ENCODE measurements at regions not wholly inside any gene's neighbourhood (a gene's known extent, or its start where the extent isn't known, plus 50 kb on each side); places are given as distances from the start of the nearest gene placed in this dataset.

DNA sequence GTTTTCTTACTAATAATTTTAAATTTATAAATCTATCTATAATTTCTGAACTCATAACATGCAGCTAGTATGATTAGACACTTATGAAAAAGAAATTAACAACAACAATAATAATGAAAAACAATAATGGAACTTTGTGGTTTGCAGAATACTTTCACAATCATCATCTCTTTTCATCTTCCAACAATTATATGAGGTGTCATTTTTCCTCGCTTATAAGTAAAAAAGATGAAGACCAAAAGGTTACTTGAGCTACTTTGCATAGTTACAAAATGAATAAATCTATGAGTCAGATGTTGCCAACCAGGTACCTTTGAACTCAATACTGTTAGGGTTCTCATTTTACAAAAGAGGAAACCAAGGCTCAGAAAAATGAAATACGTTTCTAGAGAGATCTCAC, 98.5 kb upstream of the ELOVL6 start:
- ATAC-seq (replicated peaks; ENCODE audit: extremely low read depth, poor library complexity, severe bottlenecking) (no peak), DNase-seq (ENCODE audit: low spot score in 2 of 2) (no peak)
- no peak overlapping the region for H3K4me3 Mint-ChIP-seq
- no peak overlapping the region for H3K27ac Mint-ChIP-seq (ENCODE audit: low read depth)
- peaks cover 23% of the 10 kb centered on the region for H3K27me3 Mint-ChIP-seq
- no peaks in the 10 kb centered on the region for H3K4me1 Mint-ChIP-seq
- H3K9me3 Mint-ChIP-seq = no peaks in the 10 kb centered on the region
- H3K36me3 Mint-ChIP-seq (ENCODE audit: insufficient read depth) = no peaks in the 10 kb centered on the region

DNA sequence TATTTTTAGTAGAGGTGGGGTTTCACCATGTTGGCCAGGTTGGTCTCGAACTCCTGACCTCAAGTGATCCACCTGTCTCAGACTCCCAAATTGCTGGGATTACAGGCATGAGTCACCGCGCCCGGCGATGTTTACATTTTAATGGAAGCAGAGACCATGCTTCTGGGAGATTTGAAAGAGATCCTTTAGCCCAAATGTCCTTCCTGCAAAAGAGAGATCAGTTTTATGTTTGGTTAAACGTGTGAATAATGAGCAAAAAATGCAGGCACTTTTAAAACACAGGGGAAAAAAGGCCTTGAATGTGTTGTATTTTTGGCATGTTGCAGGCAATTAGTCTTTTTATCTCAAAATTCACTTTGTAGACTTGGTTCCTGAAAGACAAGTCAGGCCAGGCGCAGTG, 95.8 kb upstream of the ELOVL6 start:
- Mint-ChIP-seq H3K4me1 (no peaks in the 10 kb centered on the region), H3K36me3 (ENCODE audit: insufficient read depth) (no peaks in the 10 kb centered on the region), H3K27ac (ENCODE audit: low read depth) (no peak overlapping the region), H3K4me3 (no peak overlapping the region), H3K27me3 (peaks cover 23% of the 10 kb centered on the region), H3K9me3 (no peaks in the 10 kb centered on the region)
- no peak for DNase-seq (ENCODE audit: low spot score in 2 of 2)
- ATAC-seq (replicated peaks; ENCODE audit: extremely low read depth, poor library complexity, severe bottlenecking) = no peak

DNA sequence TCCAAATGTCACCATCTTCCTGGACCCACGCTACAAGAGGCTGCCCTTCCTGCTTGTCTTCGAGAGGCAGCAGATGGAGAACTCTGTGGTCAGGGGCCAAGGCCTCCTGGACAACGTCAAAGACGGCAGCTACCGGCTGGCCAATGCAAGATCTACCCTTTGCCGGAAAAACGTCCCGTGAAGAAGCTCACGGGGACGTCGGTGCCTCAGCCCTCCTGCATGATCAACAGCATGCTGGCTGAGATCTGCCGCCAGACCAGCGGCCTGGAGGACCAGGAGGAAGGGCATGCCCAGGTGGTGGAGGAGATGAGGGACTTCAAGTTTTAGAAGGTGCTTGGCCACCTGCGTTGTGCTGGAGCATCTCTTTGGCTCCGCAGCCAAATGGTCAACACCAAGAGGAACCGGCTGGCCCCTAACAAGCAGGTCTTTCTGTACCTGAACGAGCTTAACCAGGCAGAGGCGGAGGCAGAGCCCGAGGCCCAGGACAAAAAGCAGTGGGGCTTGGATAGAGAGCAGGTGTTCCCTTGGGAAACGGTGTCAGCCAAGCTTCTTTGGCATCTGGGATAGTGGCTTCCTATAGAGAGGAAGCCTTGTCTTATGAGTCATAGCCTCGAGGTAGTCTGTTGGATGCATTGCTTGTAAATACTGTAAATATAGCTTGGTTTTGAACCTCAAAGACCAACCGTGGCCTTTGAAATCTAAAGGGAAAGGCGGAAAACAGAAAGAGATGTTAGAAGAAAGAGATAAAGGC, 94.8 kb upstream of the ELOVL6 start:
- H3K4me1 Mint-ChIP-seq = no peaks in the 10 kb centered on the region
- H3K9me3 Mint-ChIP-seq = no peaks in the 10 kb centered on the region
- ATAC-seq (replicated peaks; ENCODE audit: extremely low read depth, poor library complexity, severe bottlenecking) = no peak
- no peaks in the 10 kb centered on the region for H3K36me3 Mint-ChIP-seq (ENCODE audit: insufficient read depth)
- no peak for DNase-seq (ENCODE audit: low spot score in 2 of 2)
- no peak overlapping the region for H3K27ac Mint-ChIP-seq (ENCODE audit: low read depth)
- no peak overlapping the region for H3K4me3 Mint-ChIP-seq
- H3K27me3 Mint-ChIP-seq = peaks cover 23% of the 10 kb centered on the region

DNA sequence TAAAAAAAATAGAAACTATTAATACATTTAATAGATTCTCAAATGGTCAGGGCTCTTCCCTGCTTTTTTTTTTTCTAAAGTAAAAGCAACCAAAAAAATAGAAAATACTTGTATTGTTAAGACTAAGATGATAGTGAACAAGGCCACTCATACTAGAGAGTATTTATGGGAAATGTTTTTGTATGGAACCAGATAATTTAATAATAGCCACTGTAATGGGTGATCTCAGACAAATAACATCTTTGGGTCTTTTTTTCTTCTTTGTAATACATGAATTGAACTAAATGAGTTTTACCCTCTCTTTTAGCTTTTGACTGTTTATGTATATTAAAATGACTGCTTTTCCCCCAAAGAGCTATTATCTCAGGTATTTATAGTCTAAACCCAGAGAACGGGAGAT, 92.1 kb upstream of the ELOVL6 start:
- no peak for DNase-seq (ENCODE audit: low spot score in 2 of 2)
- peaks cover 14% of the 10 kb centered on the region for H3K27me3 Mint-ChIP-seq

DNA sequence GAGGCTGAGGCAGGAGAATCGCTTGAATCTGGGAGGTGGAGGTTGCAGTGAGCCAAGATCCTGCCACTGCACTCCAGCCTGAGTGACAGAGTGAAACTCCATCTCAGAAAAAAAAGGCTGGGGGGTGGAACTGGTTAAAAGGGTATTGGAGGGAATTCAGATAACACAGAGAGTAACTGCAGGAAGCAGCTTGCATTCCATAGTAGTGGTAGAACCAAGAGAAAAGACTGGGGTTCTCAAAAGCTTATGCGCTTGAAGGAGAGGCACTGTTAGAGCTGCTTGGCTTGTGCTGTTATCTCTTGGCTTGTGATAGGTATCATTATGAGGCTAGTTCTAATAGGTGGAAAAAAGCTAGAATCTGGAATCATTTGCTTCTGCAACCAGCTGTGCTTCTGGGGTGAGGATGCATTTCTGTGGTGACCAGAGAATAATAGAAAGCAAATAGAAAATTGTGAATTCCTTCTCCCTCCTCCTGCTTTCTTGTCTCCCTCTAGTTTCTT, 91.2 kb upstream of the ELOVL6 start:
- H3K4me1 Mint-ChIP-seq = no peaks in the 10 kb centered on the region
- DNase-seq (ENCODE audit: low spot score in 2 of 2) (no peak), ATAC-seq (replicated peaks; ENCODE audit: extremely low read depth, poor library complexity, severe bottlenecking) (no peak)
- no peak overlapping the region for H3K27ac Mint-ChIP-seq (ENCODE audit: low read depth)
- H3K9me3 Mint-ChIP-seq = no peaks in the 10 kb centered on the region
- peaks cover 14% of the 10 kb centered on the region for H3K27me3 Mint-ChIP-seq
- H3K36me3 Mint-ChIP-seq (ENCODE audit: insufficient read depth) = no peaks in the 10 kb centered on the region
- H3K4me3 Mint-ChIP-seq = no peak overlapping the region

More for the DNA sequence above, 92.1 kb upstream of the ELOVL6 start:
- Mint-ChIP-seq H3K36me3 (ENCODE audit: insufficient read depth) (no peaks in the 10 kb centered on the region), H3K4me3 (no peak overlapping the region), H3K9me3 (no peaks in the 10 kb centered on the region), H3K4me1 (no peaks in the 10 kb centered on the region), H3K27ac (ENCODE audit: low read depth) (no peak overlapping the region)
- no peak for ATAC-seq (replicated peaks; ENCODE audit: extremely low read depth, poor library complexity, severe bottlenecking)

DNA sequence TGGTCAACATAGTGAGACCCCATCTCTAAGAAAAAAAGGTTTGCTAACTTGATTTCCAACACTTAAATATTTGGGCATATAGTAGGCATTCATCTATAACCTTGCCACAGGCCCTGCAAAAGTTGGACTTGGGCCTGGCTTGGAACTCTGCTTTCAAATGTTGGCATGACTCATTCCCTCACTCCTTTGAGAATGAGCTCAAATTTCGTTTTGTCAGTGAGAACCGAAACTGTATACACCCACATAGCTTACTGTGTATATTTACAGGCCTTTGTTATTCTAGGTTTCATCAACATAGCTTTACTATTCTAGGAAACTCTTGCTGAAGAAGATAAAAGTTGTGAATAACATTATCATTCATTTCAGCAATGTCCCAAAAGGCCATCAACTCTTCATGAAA, 88.7 kb upstream of the ELOVL6 start:
- H3K4me3 Mint-ChIP-seq = no peak overlapping the region
- H3K36me3 Mint-ChIP-seq (ENCODE audit: insufficient read depth) = peaks cover 2% of the 10 kb centered on the region
- peaks cover 9% of the 10 kb centered on the region for H3K27me3 Mint-ChIP-seq
- H3K4me1 Mint-ChIP-seq = no peaks in the 10 kb centered on the region
- no peaks in the 10 kb centered on the region for H3K9me3 Mint-ChIP-seq
- no peak overlapping the region for H3K27ac Mint-ChIP-seq (ENCODE audit: low read depth)
- ATAC-seq (replicated peaks; ENCODE audit: extremely low read depth, poor library complexity, severe bottlenecking) = no peak
- DNase-seq (ENCODE audit: low spot score in 2 of 2) = no peak

DNA sequence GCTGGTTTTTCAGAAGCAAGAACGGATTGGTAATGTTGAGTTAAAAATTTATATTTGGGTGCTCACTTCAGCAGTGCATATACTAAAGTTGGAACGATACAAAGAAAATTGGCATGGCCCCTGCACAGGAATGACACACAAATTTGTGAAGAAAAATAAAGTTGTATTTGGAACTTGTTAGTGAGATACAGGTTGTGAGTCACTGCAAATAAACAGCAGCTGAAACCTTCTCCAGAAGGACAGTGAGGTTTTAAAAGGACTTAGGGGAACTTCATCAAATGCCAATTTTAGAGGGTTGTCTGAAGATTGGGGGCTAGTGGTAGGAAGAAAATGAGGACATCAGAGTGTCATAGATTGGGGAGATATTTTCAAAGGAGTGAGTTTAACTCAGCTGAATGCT, 79.7 kb upstream of the ELOVL6 start:
- Mint-ChIP-seq H3K36me3 (ENCODE audit: insufficient read depth) (no peaks in the 10 kb centered on the region), H3K4me3 (no peak overlapping the region), H3K4me1 (no peaks in the 10 kb centered on the region), H3K9me3 (no peaks in the 10 kb centered on the region), H3K27me3 (peaks cover 9% of the 10 kb centered on the region), H3K27ac (ENCODE audit: low read depth) (no peak overlapping the region)
- ATAC-seq (replicated peaks; ENCODE audit: extremely low read depth, poor library complexity, severe bottlenecking) = no peak
- DNase-seq (ENCODE audit: low spot score in 2 of 2) = no peak

DNA sequence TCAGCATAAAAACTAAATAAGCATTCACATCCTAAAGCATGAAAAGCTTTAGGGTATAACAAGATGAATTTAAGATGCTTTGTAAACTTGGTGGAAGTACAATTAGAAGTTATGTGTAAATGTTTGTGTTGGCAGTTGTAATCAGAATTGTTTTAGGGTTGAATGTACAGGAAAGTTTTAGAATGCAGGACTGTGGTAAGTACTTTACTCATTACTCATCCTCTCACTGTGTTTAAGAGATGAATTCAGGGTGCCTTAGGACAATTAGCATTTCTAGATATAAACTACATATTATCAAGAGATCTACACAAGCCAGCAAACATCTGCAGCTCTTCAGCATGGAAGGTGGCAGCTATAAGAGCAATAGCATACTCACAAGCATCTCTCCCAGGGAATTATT, 77.5 kb upstream of the ELOVL6 start:
- H3K27ac Mint-ChIP-seq (ENCODE audit: low read depth) = no peak overlapping the region
- no peak overlapping the region for H3K4me3 Mint-ChIP-seq
- H3K36me3 Mint-ChIP-seq (ENCODE audit: insufficient read depth) = no peaks in the 10 kb centered on the region
- no peak for DNase-seq (ENCODE audit: low spot score in 2 of 2)
- no peaks in the 10 kb centered on the region for H3K4me1 Mint-ChIP-seq
- no peak for ATAC-seq (replicated peaks; ENCODE audit: extremely low read depth, poor library complexity, severe bottlenecking)
- no peaks in the 10 kb centered on the region for H3K9me3 Mint-ChIP-seq
- H3K27me3 Mint-ChIP-seq = peaks cover 9% of the 10 kb centered on the region

DNA sequence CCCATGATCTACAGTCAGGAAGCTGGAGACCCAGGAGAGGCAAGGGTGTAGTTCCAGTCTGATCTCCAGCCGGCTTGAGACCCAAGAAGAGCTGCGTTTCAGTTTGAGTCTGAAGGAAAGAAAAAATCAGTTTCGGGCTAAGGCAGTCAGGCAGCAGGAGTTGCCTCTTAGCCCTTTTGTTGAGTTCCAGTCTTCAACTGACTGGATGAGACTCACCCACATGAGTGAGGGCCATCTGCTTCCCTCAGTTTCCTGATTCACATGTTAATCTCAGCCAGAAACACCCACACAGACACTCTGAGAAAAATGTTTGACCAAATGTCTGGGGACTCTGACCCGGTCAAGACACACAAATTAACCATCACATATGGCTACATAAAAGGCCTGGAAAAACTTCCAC, 73.6 kb upstream of the ELOVL6 start:
- ATAC-seq (replicated peaks; ENCODE audit: extremely low read depth, poor library complexity, severe bottlenecking) (no peak), DNase-seq (ENCODE audit: low spot score in 2 of 2) (no peak)
- Mint-ChIP-seq H3K4me1 (no peaks in the 10 kb centered on the region), H3K27ac (ENCODE audit: low read depth) (no peak overlapping the region), H3K36me3 (ENCODE audit: insufficient read depth) (peaks cover 1% of the 10 kb centered on the region), H3K4me3 (no peak overlapping the region), H3K27me3 (peaks cover 9% of the 10 kb centered on the region), H3K9me3 (no peaks in the 10 kb centered on the region)

DNA sequence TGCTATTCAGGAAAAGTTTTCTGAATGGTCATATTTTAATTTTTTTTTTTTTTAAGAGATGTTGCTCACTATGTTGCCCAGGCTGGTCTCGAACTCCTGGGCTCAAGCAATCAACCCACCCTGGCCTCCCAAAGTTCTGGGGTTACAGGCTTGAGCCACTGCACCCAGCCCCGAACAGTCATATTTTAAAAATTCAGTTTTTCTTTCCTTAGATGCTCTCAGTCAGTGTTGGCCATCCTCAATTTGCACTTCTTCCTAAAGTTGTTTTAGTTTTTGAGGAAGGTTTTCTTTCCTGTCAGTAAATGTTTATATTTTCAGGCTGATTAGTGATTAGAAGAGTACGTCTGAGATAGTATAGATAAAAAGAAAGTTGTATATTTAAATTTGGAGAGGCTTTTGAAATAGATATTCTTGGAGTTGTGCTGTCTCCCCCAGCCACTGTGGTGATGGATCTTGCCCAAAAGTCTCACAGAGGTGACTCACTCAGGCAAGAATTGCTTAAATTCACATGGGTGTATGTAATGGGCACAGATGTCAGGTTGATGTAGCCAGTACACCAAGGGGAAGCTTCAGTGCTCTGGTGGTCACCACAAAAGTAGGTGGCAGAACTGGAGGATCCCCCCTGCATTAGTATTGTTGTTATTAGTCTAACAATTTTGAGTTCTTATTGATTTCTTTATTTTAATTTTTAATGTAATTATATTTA, 72.2 kb upstream of the ELOVL6 start:
- Mint-ChIP-seq H3K36me3 (ENCODE audit: insufficient read depth) (peaks cover 1% of the 10 kb centered on the region), H3K27ac (ENCODE audit: low read depth) (no peak overlapping the region), H3K9me3 (no peaks in the 10 kb centered on the region), H3K4me3 (no peak overlapping the region), H3K4me1 (no peaks in the 10 kb centered on the region), H3K27me3 (peaks cover 9% of the 10 kb centered on the region)
- no peak for DNase-seq (ENCODE audit: low spot score in 2 of 2)
- no peak for ATAC-seq (replicated peaks; ENCODE audit: extremely low read depth, poor library complexity, severe bottlenecking)

DNA sequence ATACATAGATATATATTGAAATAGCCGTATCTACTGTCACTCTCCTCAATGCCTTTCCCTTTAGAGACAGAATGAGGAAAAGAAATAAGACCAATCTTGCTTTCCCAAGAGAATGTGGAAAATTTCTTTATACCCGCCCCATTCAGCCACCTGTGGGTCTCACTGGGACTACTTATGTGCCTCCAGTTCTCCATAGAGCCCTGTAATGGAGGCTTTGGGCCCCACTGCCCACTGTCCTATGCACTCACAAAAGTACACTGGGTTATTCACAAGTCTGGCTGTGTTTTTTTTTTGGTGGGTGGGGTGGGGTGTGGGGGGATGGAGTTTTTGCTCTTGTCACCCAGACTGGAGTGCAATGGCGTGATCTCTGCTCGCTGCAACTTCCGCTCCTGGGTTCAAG, 70.4 kb upstream of the ELOVL6 start:
- H3K27me3 Mint-ChIP-seq = peaks cover 9% of the 10 kb centered on the region
- ATAC-seq (replicated peaks; ENCODE audit: extremely low read depth, poor library complexity, severe bottlenecking) = no peak
- no peaks in the 10 kb centered on the region for H3K9me3 Mint-ChIP-seq
- H3K36me3 Mint-ChIP-seq (ENCODE audit: insufficient read depth) = peaks cover 1% of the 10 kb centered on the region
- no peaks in the 10 kb centered on the region for H3K4me1 Mint-ChIP-seq
- H3K4me3 Mint-ChIP-seq = no peak overlapping the region
- no peak for DNase-seq (ENCODE audit: low spot score in 2 of 2)
- H3K27ac Mint-ChIP-seq (ENCODE audit: low read depth) = no peak overlapping the region

DNA sequence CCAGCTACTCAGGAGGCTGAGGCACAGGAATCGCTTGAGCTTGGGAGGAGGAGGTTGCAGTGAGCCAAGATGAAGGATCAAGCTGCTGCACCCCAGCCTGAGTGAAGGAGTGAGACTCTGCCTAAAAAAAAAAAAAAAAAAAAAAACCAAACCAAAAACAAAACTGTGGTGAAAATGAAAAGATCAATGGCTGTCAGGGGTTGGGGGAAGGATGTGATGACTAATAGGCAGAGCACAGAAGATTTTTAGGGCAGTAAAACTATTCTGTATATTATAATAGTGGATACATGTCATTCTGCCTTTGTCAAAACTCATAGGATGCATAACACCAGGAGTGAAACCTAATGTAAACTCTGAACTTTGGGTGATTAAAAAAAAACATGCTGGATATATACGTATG, 69.9 kb upstream of the ELOVL6 start:
- peaks cover 1% of the 10 kb centered on the region for H3K36me3 Mint-ChIP-seq (ENCODE audit: insufficient read depth)
- no peak overlapping the region for H3K27ac Mint-ChIP-seq (ENCODE audit: low read depth)
- DNase-seq (ENCODE audit: low spot score in 2 of 2) (no peak), ATAC-seq (replicated peaks; ENCODE audit: extremely low read depth, poor library complexity, severe bottlenecking) (no peak)
- H3K4me3 Mint-ChIP-seq = no peak overlapping the region
- no peaks in the 10 kb centered on the region for H3K9me3 Mint-ChIP-seq
- peaks cover 8% of the 10 kb centered on the region for H3K27me3 Mint-ChIP-seq
- no peaks in the 10 kb centered on the region for H3K4me1 Mint-ChIP-seq

DNA sequence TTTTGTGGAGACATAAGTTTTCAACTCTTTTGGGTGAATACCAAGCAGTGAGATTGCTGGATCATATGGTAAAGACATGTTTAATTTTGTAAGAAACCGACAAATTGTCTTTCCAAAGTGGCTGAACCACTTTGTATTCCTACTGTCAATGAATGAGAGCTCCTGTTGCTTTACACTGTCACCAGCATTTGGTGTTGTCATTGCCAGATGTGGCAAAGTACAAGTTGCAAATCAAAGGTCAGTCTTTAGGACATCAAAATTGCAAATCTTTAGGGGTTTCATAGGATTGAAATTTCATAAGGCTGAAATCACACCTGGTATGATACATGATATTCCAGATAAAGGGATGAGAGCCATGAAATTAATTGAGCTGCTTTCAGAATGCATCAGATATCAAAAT, 67.7 kb upstream of the ELOVL6 start:
- no peak overlapping the region for H3K4me3 Mint-ChIP-seq
- ATAC-seq (replicated peaks; ENCODE audit: extremely low read depth, poor library complexity, severe bottlenecking) (no peak), DNase-seq (ENCODE audit: low spot score in 2 of 2) (no peak)
- H3K4me1 Mint-ChIP-seq = no peaks in the 10 kb centered on the region
- peaks cover 1% of the 10 kb centered on the region for H3K36me3 Mint-ChIP-seq (ENCODE audit: insufficient read depth)
- H3K27ac Mint-ChIP-seq (ENCODE audit: low read depth) = no peak overlapping the region
- no peaks in the 10 kb centered on the region for H3K27me3 Mint-ChIP-seq
- H3K9me3 Mint-ChIP-seq = no peaks in the 10 kb centered on the region
